Heart left ventricle (tissue), 13 donors: ENCODE measurements at regions not wholly inside any gene's neighbourhood (a gene's known extent, or its start where the extent isn't known, plus 50 kb on each side); places are given as distances from the start of the nearest gene placed in this dataset.

Source experiments
- POLR2A ChIP-seq, 2 donors: fragments of 450-650 bp; IDR thresholded peaks; one replicate each; pipeline ENCODE4 v1.6.1; 2017; ENCODE audit warnings: antibody characterized with exemption in 2 of 2, mild to moderate bottlenecking in 2 of 2, moderate library complexity in 2 of 2
- TF ChIP-seq, protein P1 (sequence below), 12 donors: fragments of 200-600 bp; sonication (generic) in 4 of 12; IDR thresholded peaks; one replicate each; pipeline versions ENCODE4 v1.5.0 to v1.8.0; 2018 to 2022; ENCODE audit warnings: antibody characterized with exemption in 12 of 12, mild to moderate bottlenecking in 5 of 12
- donor health status: ischemic (EF 13 %, LVEDD 7.1; RV severe dilation, severe dysfunction).
- donor health status: DM: no; HTN: yes; CAD: no.
- donor health status: DM: no; HTN: no; CAD: no.
- donor health status: ischemic (EF 25% LVEDD 6.9; RV normal size, moderate dysfunction).
- donor health status: ischemic (EF 25% LVEDD 5.7; RV mildly dilated, moderate dysfunction).
- donor health status: ischemic (EF 35%, LVEDD 5.7; RV mildly dilated, moderate dysfunction).
- donor health status: nonischemic (EF 11% LVEDD 7.7; RV severe dilation, severe dysfunction).
- donor health status: DM: yes; HTN: yes; CAD: no.
- donor health status: PGD.
- donor health status: ischemic (EF 29% LVEDD 5.4; RV normal size, mild dysfunction).
- donor health status: nonischemic (EF 23%, LVEDD 6.1; RV moderate dilation, normal function).

DNA sequence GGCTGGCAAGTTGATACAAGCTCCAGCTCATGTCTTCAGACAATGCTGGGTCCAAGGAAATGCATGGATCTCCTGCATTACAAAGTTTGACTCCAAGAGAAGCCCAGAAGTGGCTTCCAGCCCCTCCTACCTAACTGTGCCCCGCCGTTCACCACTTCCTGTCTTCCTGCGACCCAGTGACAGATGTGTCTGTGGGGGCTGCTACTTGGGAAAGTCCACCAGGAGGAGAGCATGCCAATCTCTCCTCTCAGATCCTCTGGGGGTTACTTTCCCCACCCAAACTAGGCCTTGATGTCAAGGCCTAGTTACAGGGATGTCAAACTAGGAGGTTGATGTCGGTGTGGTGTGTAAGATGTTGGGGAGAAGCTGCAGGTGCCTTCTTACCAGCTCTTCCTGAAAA, 133.6 kb upstream of the RASGRP1 start:
- TF ChIP-seq, protein P1, sequence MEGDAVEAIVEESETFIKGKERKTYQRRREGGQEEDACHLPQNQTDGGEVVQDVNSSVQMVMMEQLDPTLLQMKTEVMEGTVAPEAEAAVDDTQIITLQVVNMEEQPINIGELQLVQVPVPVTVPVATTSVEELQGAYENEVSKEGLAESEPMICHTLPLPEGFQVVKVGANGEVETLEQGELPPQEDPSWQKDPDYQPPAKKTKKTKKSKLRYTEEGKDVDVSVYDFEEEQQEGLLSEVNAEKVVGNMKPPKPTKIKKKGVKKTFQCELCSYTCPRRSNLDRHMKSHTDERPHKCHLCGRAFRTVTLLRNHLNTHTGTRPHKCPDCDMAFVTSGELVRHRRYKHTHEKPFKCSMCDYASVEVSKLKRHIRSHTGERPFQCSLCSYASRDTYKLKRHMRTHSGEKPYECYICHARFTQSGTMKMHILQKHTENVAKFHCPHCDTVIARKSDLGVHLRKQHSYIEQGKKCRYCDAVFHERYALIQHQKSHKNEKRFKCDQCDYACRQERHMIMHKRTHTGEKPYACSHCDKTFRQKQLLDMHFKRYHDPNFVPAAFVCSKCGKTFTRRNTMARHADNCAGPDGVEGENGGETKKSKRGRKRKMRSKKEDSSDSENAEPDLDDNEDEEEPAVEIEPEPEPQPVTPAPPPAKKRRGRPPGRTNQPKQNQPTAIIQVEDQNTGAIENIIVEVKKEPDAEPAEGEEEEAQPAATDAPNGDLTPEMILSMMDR (IDR thresholded peaks at IDR 0.05): no peak
- TF ChIP-seq POLR2A (IDR thresholded peaks at IDR 0.05): no peak
